ENCODE measurements at regions not wholly inside any gene's neighbourhood (a gene's known extent, or its start where the extent isn't known, plus 50 kb on each side); places are given as distances from the start of the nearest gene placed in this dataset.
"Not testable (repeated sequence)": the region's sequence is repeated elsewhere in the genome, so short reads cannot be mapped to it uniquely, and the experiment has no call there.

GRCh38 chr11:50220651-50221050 lies 188.0 kb downstream of the OR4C45 start:
- TF ChIP-seq CTCF (IDR thresholded peaks at IDR 0.05; ENCODE audit: unreplicated experiment), result no peak
- Mint-ChIP-seq H3K4me3 (ENCODE audit: low read depth, unreplicated experiment) (no peak overlapping the region), H3K4me1 (ENCODE audit: low read depth, unreplicated experiment) (no peaks in the 10 kb centered on the region), H3K9me3 (ENCODE audit: low read depth, unreplicated experiment) (peaks cover 6% of the 10 kb centered on the region), H3K27ac (ENCODE audit: unreplicated experiment) (no peak overlapping the region), H3K27me3 (ENCODE audit: unreplicated experiment) (no peaks in the 10 kb centered on the region), H3K36me3 (ENCODE audit: insufficient read depth, unreplicated experiment) (no peaks in the 10 kb centered on the region)
- BruUV-seq (replicated peaks), result no TSS peak
- no peak for DNase-seq
- CTCF ChIA-PET, result no interaction called here
- intact Hi-C loops (cut with micrococcal nuclease; ENCODE audit: unreplicated experiment), result loop anchor here (10.0 kb wide), 1 partner anchor 424 kb away; no protein-coding TSS in a partner anchor

- H3K4me3 Mint-ChIP-seq (ENCODE audit: low read depth, unreplicated experiment); intact Hi-C loops (cut with micrococcal nuclease; ENCODE audit: unreplicated experiment); H3K27me3 Mint-ChIP-seq (ENCODE audit: unreplicated experiment); H3K36me3 Mint-ChIP-seq (ENCODE audit: insufficient read depth, unreplicated experiment); CTCF ChIA-PET; H3K9me3 Mint-ChIP-seq (ENCODE audit: low read depth, unreplicated experiment); DNase-seq; H3K4me1 Mint-ChIP-seq (ENCODE audit: low read depth, unreplicated experiment); BruUV-seq (replicated peaks); H3K27ac Mint-ChIP-seq (ENCODE audit: unreplicated experiment): not testable (repeated sequence)
These were observed 205.7 kb downstream of the OR4C45 start for GRCh38 chr11:50238368-50238767.

GRCh38 chr11:50246183-50246582 lies 213.5 kb downstream of the OR4C45 start:
- intact Hi-C loops (cut with micrococcal nuclease; ENCODE audit: unreplicated experiment), result no loop called here
- Mint-ChIP-seq H3K27ac (ENCODE audit: unreplicated experiment) (no peak overlapping the region), H3K27me3 (ENCODE audit: unreplicated experiment) (no peaks in the 10 kb centered on the region)

GRCh38 chr11:50246699-50247098 lies 214.0 kb downstream of the OR4C45 start:
- Mint-ChIP-seq H3K27me3 (ENCODE audit: unreplicated experiment) (no peaks in the 10 kb centered on the region), H3K4me1 (ENCODE audit: low read depth, unreplicated experiment) (no peaks in the 10 kb centered on the region), H3K36me3 (ENCODE audit: insufficient read depth, unreplicated experiment) (no peaks in the 10 kb centered on the region), H3K4me3 (ENCODE audit: low read depth, unreplicated experiment) (no peak overlapping the region), H3K9me3 (ENCODE audit: low read depth, unreplicated experiment) (peaks cover 4% of the 10 kb centered on the region), H3K27ac (ENCODE audit: unreplicated experiment) (no peak overlapping the region)
- intact Hi-C loops (cut with micrococcal nuclease; ENCODE audit: unreplicated experiment), result no loop called here
- DNase-seq, result no peak
- CTCF ChIA-PET, result no interaction called here
- no peak for TF ChIP-seq CTCF (IDR thresholded peaks at IDR 0.05; ENCODE audit: unreplicated experiment)
- no TSS peak for BruUV-seq (replicated peaks)

More at GRCh38 chr11:50246183-50246582, 213.5 kb downstream of the OR4C45 start:
- no peaks in the 10 kb centered on the region for H3K4me1 Mint-ChIP-seq (ENCODE audit: low read depth, unreplicated experiment)
- no peak overlapping the region for H3K4me3 Mint-ChIP-seq (ENCODE audit: low read depth, unreplicated experiment)
- no peaks in the 10 kb centered on the region for H3K36me3 Mint-ChIP-seq (ENCODE audit: insufficient read depth, unreplicated experiment)
- peaks cover 5% of the 10 kb centered on the region for H3K9me3 Mint-ChIP-seq (ENCODE audit: low read depth, unreplicated experiment)
- BruUV-seq (replicated peaks), result no TSS peak
- CTCF ChIA-PET, result no interaction called here
- no peak for TF ChIP-seq CTCF (IDR thresholded peaks at IDR 0.05; ENCODE audit: unreplicated experiment)
- no peak for DNase-seq

GRCh38 chr11:50247309-50247874 lies 214.7 kb downstream of the OR4C45 start:
- peaks cover 3% of the 10 kb centered on the region for H3K9me3 Mint-ChIP-seq (ENCODE audit: low read depth, unreplicated experiment)
- H3K4me1 Mint-ChIP-seq (ENCODE audit: low read depth, unreplicated experiment), result no peaks in the 10 kb centered on the region
- H3K27ac Mint-ChIP-seq (ENCODE audit: unreplicated experiment), result no peak overlapping the region
- H3K27me3 Mint-ChIP-seq (ENCODE audit: unreplicated experiment), result no peaks in the 10 kb centered on the region
- DNase-seq, result no peak
- no TSS peak for BruUV-seq (replicated peaks)
- no peaks in the 10 kb centered on the region for H3K36me3 Mint-ChIP-seq (ENCODE audit: insufficient read depth, unreplicated experiment)
- no peak overlapping the region for H3K4me3 Mint-ChIP-seq (ENCODE audit: low read depth, unreplicated experiment)
- intact Hi-C loops (cut with micrococcal nuclease; ENCODE audit: unreplicated experiment), result no loop called here
- no peak for TF ChIP-seq CTCF (IDR thresholded peaks at IDR 0.05; ENCODE audit: unreplicated experiment)
- CTCF ChIA-PET, result interaction anchor here (0.6 kb wide), 1 partner anchor 797 kb away, joined by 3 read pairs; no protein-coding TSS in a partner anchor
